ENCODE measurements at regions not wholly inside any gene's neighbourhood (a gene's known extent, or its start where the extent isn't known, plus 50 kb on each side); places are given as distances from the start of the nearest gene placed in this dataset.

DNA sequence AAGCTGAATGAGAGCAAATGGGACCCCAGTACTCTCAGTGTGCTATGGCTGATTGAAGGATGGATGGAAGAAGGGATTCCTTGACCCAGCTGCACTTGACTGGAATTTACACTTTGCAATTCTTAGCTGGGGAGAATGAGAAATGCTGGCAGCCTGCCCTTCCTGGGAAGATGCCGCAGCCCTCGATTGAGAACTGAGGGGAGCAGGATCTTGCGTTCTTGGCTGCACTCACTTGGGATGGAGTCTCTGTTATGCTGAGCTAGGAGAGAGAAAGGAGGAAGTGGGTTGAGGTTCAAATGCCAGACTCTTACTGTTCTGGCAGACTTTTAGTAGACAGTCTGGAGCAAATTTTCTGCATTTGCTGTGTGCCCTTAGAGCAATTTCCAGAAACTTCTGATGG lies 221.2 kb downstream of the FNDC1 start:
- Histone ChIP-seq H3K79me2 (ENCODE audit: insufficient read depth, low read depth, low read length) (no peaks in the 10 kb centered on the region), H3K27ac (ENCODE audit: low read depth, low read length, poor library complexity, severe bottlenecking) (no peak overlapping the region), H3K9me3 (ENCODE audit: low read length) (no peaks in the 10 kb centered on the region), H4K20me1 (ENCODE audit: insufficient read depth, low read length) (no peaks in the 10 kb centered on the region), H3K4me3 (ENCODE audit: low read depth, low read length, poor library complexity, severe bottlenecking) (no peak overlapping the region), H3K4me2 (ENCODE audit: low read length) (no peak overlapping the region), H3K36me3 (ENCODE audit: insufficient read depth, low read length) (no peaks in the 10 kb centered on the region), H2AFZ (ENCODE audit: low read length) (no peak overlapping the region), H3K9me2 (ENCODE audit: insufficient read depth, low read length) (no peaks in the 10 kb centered on the region), H3K4me1 (ENCODE audit: insufficient read depth, low read length, poor library complexity, severe bottlenecking) (no peaks in the 10 kb centered on the region)
- no TSS peak for BruUV-seq (replicated peaks)
- TF ChIP-seq, protein P1, sequence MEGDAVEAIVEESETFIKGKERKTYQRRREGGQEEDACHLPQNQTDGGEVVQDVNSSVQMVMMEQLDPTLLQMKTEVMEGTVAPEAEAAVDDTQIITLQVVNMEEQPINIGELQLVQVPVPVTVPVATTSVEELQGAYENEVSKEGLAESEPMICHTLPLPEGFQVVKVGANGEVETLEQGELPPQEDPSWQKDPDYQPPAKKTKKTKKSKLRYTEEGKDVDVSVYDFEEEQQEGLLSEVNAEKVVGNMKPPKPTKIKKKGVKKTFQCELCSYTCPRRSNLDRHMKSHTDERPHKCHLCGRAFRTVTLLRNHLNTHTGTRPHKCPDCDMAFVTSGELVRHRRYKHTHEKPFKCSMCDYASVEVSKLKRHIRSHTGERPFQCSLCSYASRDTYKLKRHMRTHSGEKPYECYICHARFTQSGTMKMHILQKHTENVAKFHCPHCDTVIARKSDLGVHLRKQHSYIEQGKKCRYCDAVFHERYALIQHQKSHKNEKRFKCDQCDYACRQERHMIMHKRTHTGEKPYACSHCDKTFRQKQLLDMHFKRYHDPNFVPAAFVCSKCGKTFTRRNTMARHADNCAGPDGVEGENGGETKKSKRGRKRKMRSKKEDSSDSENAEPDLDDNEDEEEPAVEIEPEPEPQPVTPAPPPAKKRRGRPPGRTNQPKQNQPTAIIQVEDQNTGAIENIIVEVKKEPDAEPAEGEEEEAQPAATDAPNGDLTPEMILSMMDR (conservative IDR thresholded peaks at IDR 0.05; ENCODE audit: low read length), result no peak
- no peak for TF ChIP-seq EZH2phosphoT487 (IDR thresholded peaks at IDR 0.05; ENCODE audit: borderline replicate concordance, low read depth, low read length)
- ChIA-PET CTCF (ENCODE audit: unreplicated experiment) (no interaction called here), POLR2A (interaction anchor here (0.7 to 1.2 kb wide), 3 partner anchors 8 to 591 kb away, joined by 3 read pairs; no protein-coding TSS in a partner anchor)
- intact Hi-C loops (cut with micrococcal nuclease; ENCODE audit: unreplicated experiment), result no loop called here
- no peak for DNase-seq (ENCODE audit: low spot score)

DNA sequence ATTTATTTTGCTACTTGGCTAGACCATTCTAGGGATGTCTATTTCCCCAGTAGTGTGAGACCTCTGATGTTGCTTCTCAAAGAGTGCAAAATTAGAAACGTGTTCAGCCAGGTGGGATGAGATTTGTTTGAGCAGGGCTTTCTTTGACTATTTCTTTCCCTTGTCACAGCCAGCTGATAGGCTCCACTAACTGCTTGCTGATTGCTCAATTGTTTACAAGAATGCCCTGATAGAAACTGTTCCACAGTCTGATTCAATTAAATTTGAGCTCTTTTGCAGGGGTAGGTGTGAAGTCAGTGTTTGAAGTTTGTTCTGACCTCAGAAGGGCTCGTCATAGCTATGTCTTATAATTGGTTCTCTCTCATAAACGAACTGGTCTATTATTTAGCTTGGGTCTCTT lies 220.5 kb downstream of the FNDC1 start:
- intact Hi-C loops (cut with micrococcal nuclease; ENCODE audit: unreplicated experiment), result no loop called here
- Histone ChIP-seq H3K4me2 (ENCODE audit: low read length) (no peak overlapping the region), H3K4me1 (ENCODE audit: insufficient read depth, low read length, poor library complexity, severe bottlenecking) (no peaks in the 10 kb centered on the region), H4K20me1 (ENCODE audit: insufficient read depth, low read length) (no peaks in the 10 kb centered on the region), H3K9me2 (ENCODE audit: insufficient read depth, low read length) (no peaks in the 10 kb centered on the region), H3K79me2 (ENCODE audit: insufficient read depth, low read depth, low read length) (no peaks in the 10 kb centered on the region), H2AFZ (ENCODE audit: low read length) (no peak overlapping the region), H3K27ac (ENCODE audit: low read depth, low read length, poor library complexity, severe bottlenecking) (no peak overlapping the region), H3K9me3 (ENCODE audit: low read length) (no peaks in the 10 kb centered on the region), H3K36me3 (ENCODE audit: insufficient read depth, low read length) (no peaks in the 10 kb centered on the region), H3K4me3 (ENCODE audit: low read depth, low read length, poor library complexity, severe bottlenecking) (no peak overlapping the region)
- no peak for TF ChIP-seq EZH2phosphoT487 (IDR thresholded peaks at IDR 0.05; ENCODE audit: borderline replicate concordance, low read depth, low read length)
- TF ChIP-seq, protein P1 (conservative IDR thresholded peaks at IDR 0.05; ENCODE audit: low read length), result no peak
- no peak for DNase-seq (ENCODE audit: low spot score)
- ChIA-PET CTCF (ENCODE audit: unreplicated experiment) (interaction anchor here (0.5 kb wide), 1 partner anchor 86 kb away, joined by 3 read pairs; no protein-coding TSS in a partner anchor), POLR2A (interaction anchor here (0.7 to 1.2 kb wide), 2 partner anchors 8 to 205 kb away, joined by 3 read pairs; no protein-coding TSS in a partner anchor)
- no TSS peak for BruUV-seq (replicated peaks)

- Histone ChIP-seq H3K9me3 (ENCODE audit: low read length) (no peaks in the 10 kb centered on the region), H3K4me2 (ENCODE audit: low read length) (no peak overlapping the region), H2AFZ (ENCODE audit: low read length) (no peak overlapping the region), H4K20me1 (ENCODE audit: insufficient read depth, low read length) (no peaks in the 10 kb centered on the region), H3K4me3 (ENCODE audit: low read depth, low read length, poor library complexity, severe bottlenecking) (no peak overlapping the region), H3K4me1 (ENCODE audit: insufficient read depth, low read length, poor library complexity, severe bottlenecking) (peaks cover 4% of the 10 kb centered on the region), H3K9me2 (ENCODE audit: insufficient read depth, low read length) (no peaks in the 10 kb centered on the region), H3K79me2 (ENCODE audit: insufficient read depth, low read depth, low read length) (no peaks in the 10 kb centered on the region), H3K36me3 (ENCODE audit: insufficient read depth, low read length) (no peaks in the 10 kb centered on the region), H3K27ac (ENCODE audit: low read depth, low read length, poor library complexity, severe bottlenecking) (no peak overlapping the region)
- DNase-seq (ENCODE audit: low spot score), result no peak
- BruUV-seq (replicated peaks), result no TSS peak
- TF ChIP-seq, protein P1 (conservative IDR thresholded peaks at IDR 0.05; ENCODE audit: low read length), result no peak
- no peak for TF ChIP-seq EZH2phosphoT487 (IDR thresholded peaks at IDR 0.05; ENCODE audit: borderline replicate concordance, low read depth, low read length)
- POLR2A ChIA-PET, result interaction anchor here (0.6 kb wide), 1 partner anchor 8 kb away, joined by 3 read pairs; no protein-coding TSS in a partner anchor
- intact Hi-C loops (cut with micrococcal nuclease; ENCODE audit: unreplicated experiment), result no loop called here
- CTCF ChIA-PET (ENCODE audit: unreplicated experiment), result no interaction called here
Measured at GRCh38 chr6:159380114-159380513, 210.9 kb downstream of the FNDC1 start.

Data from OCI-LY7 (cell line).